Karpas-422 (cell line): ENCODE measurements at regions not wholly inside any gene's neighbourhood (a gene's known extent, or its start where the extent isn't known, plus 50 kb on each side); places are given as distances from the start of the nearest gene placed in this dataset.

ENCODE experiments used
- DNase-seq: peaks from one replicate; pipeline ENCODE4 v3.0.0-alpha.2; 2015
- H2AFZ ChIP-seq: fragments of 200-600 bp; sonication (generic); 2 replicates; pipeline ENCODE4 v1.6.1; 2014; ENCODE audit warnings: antibody characterized with exemption, low read length, mixed read lengths
- H3K27ac ChIP-seq: fragments of 200-600 bp; sonication (generic); 2 replicates; pipeline ENCODE4 v1.5.1; 2014; ENCODE audit warnings: mild to moderate bottlenecking, low read length, moderate library complexity
- H3K27me3 ChIP-seq: fragments of 200-600 bp; sonication (generic); 2 replicates; pipeline ENCODE4 v1.6.1; 2014; ENCODE audit warnings: low read length, mixed read lengths
- H3K36me3 ChIP-seq: fragments of 200-600 bp; sonication (generic); 2 replicates; pipeline ENCODE4 v1.6.1; 2014; ENCODE audit warnings: low read length, mixed read lengths; ENCODE audit not compliant: insufficient read depth
- H3K4me1 ChIP-seq: fragments of 200-600 bp; sonication (generic); 2 replicates; pipeline ENCODE4 v1.6.1; 2014; ENCODE audit warnings: mild to moderate bottlenecking, low read length, mixed read lengths
- H3K4me2 ChIP-seq: fragments of 200-600 bp; sonication (generic); 2 replicates; pipeline ENCODE4 v1.6.1; 2014; ENCODE audit warnings: low read length, low read depth, mild to moderate bottlenecking; ENCODE audit not compliant: poor library complexity, severe bottlenecking
- H3K4me3 ChIP-seq: fragments of 200-600 bp; sonication (generic); 2 replicates; pipeline ENCODE4 v1.5.1; 2014; ENCODE audit warnings: mild to moderate bottlenecking, antibody characterized with exemption, low read length, mixed read lengths
- H3K79me2 ChIP-seq: fragments of 200-600 bp; sonication (generic); 2 replicates; pipeline ENCODE4 v1.6.1; 2014; ENCODE audit warnings: mild to moderate bottlenecking, low read length, mixed read lengths
- H3K9ac ChIP-seq: fragments of 200-600 bp; sonication (generic); 2 replicates; pipeline ENCODE4 v1.6.0; 2014; ENCODE audit warnings: low read length
- H3K9me2 ChIP-seq: fragments of 200-600 bp; sonication (generic), shearing (Covaris generic); replicated peaks from 2 replicates; pipeline ENCODE4 v1.6.0; 2014; ENCODE audit warnings: mild to moderate bottlenecking, low read length, moderate library complexity; ENCODE audit not compliant: insufficient read depth
- H3K9me3 ChIP-seq: fragments of 300-700, 200-600 bp; sonication (generic); 2 replicates; pipeline ENCODE4 v1.6.1; 2014; ENCODE audit warnings: low read length, mixed read lengths
- H4K20me1 ChIP-seq: fragments of 200-600 bp; sonication (generic); 2 replicates; pipeline ENCODE4 v1.6.1; 2014; ENCODE audit warnings: mild to moderate bottlenecking, antibody characterized with exemption, low read length, low read depth; ENCODE audit not compliant: insufficient read depth

- no peaks in the 10 kb centered on the region for H3K9me3 ChIP-seq
- DNase-seq = no peak
- no peak overlapping the region for H3K9ac ChIP-seq
- no peak overlapping the region for H3K4me3 ChIP-seq
- no peaks in the 10 kb centered on the region for H3K4me1 ChIP-seq
- H3K36me3 ChIP-seq = no peaks in the 10 kb centered on the region
- no peaks in the 10 kb centered on the region; the same call in 1 of the 2 replicates for H3K27me3 ChIP-seq
- no peaks in the 10 kb centered on the region for H3K79me2 ChIP-seq
- no peaks in the 10 kb centered on the region for H3K9me2 ChIP-seq
- H4K20me1 ChIP-seq = no peaks in the 10 kb centered on the region
- no peak overlapping the region for H3K4me2 ChIP-seq
- H2AFZ ChIP-seq = no peak overlapping the region
- H3K27ac ChIP-seq = no peak overlapping the region
These were observed 274.6 kb upstream of the DPP10 start for GRCh38 chr2:114167799-114168198.

GRCh38 chr2:114170070-114170469, 272.4 kb upstream of the DPP10 start:
- no peak for DNase-seq
- H3K4me1 ChIP-seq = no peaks in the 10 kb centered on the region
- H2AFZ ChIP-seq = no peak overlapping the region
- no peak overlapping the region for H3K27ac ChIP-seq
- no peaks in the 10 kb centered on the region for H4K20me1 ChIP-seq
- no peaks in the 10 kb centered on the region for H3K9me2 ChIP-seq
- H3K79me2 ChIP-seq = no peaks in the 10 kb centered on the region
- no peak overlapping the region for H3K4me3 ChIP-seq
- no peaks in the 10 kb centered on the region for H3K36me3 ChIP-seq
- H3K9ac ChIP-seq = no peak overlapping the region
- no peaks in the 10 kb centered on the region; the same call in 1 of the 2 replicates for H3K27me3 ChIP-seq
- H3K9me3 ChIP-seq = no peaks in the 10 kb centered on the region
- H3K4me2 ChIP-seq = no peak overlapping the region

- no peaks in the 10 kb centered on the region for H3K9me3 ChIP-seq
- H3K9me2 ChIP-seq = no peaks in the 10 kb centered on the region
- H3K4me3 ChIP-seq = no peak overlapping the region
- no peaks in the 10 kb centered on the region for H3K36me3 ChIP-seq
- no peak overlapping the region for H3K4me2 ChIP-seq
- H4K20me1 ChIP-seq = no peaks in the 10 kb centered on the region
- no peaks in the 10 kb centered on the region for H3K79me2 ChIP-seq
- no peaks in the 10 kb centered on the region for H3K27me3 ChIP-seq
- no peak overlapping the region for H3K27ac ChIP-seq
- DNase-seq = no peak
- no peak overlapping the region for H3K9ac ChIP-seq
- no peak overlapping the region for H2AFZ ChIP-seq
- no peaks in the 10 kb centered on the region for H3K4me1 ChIP-seq
These were observed 266.9 kb upstream of the DPP10 start for GRCh38 chr2:114175507-114175906.

GRCh38 chr2:114185501-114185900, 256.9 kb upstream of the DPP10 start:
- H4K20me1 ChIP-seq = no peaks in the 10 kb centered on the region
- no peak overlapping the region for H3K9ac ChIP-seq
- H3K4me3 ChIP-seq = no peak overlapping the region
- H3K9me2 ChIP-seq = no peaks in the 10 kb centered on the region
- no peaks in the 10 kb centered on the region for H3K4me1 ChIP-seq
- no peak for DNase-seq
- H3K27me3 ChIP-seq = no peaks in the 10 kb centered on the region
- no peak overlapping the region for H3K4me2 ChIP-seq
- no peaks in the 10 kb centered on the region for H3K79me2 ChIP-seq
- H3K9me3 ChIP-seq = no peaks in the 10 kb centered on the region
- no peaks in the 10 kb centered on the region for H3K36me3 ChIP-seq
- no peak overlapping the region for H3K27ac ChIP-seq
- no peak overlapping the region for H2AFZ ChIP-seq

GRCh38 chr2:114192362-114192761, 250.1 kb upstream of the DPP10 start:
- Histone ChIP-seq H3K4me2 (no peak overlapping the region), H3K27me3 (no peaks in the 10 kb centered on the region), H3K36me3 (no peaks in the 10 kb centered on the region), H3K9me2 (no peaks in the 10 kb centered on the region), H3K27ac (no peak overlapping the region), H3K4me3 (no peak overlapping the region), H3K9ac (no peak overlapping the region), H4K20me1 (no peaks in the 10 kb centered on the region), H3K79me2 (no peaks in the 10 kb centered on the region), H2AFZ (no peak overlapping the region), H3K4me1 (no peaks in the 10 kb centered on the region), H3K9me3 (no peaks in the 10 kb centered on the region)
- DNase-seq = no peak

- Histone ChIP-seq H3K9ac (no peak overlapping the region), H3K4me3 (no peak overlapping the region), H3K79me2 (no peaks in the 10 kb centered on the region), H3K4me2 (no peak overlapping the region), H3K9me2 (no peaks in the 10 kb centered on the region), H3K36me3 (no peaks in the 10 kb centered on the region), H3K4me1 (no peaks in the 10 kb centered on the region), H3K27me3 (no peaks in the 10 kb centered on the region), H2AFZ (no peak overlapping the region), H4K20me1 (no peaks in the 10 kb centered on the region), H3K27ac (no peak overlapping the region), H3K9me3 (no peaks in the 10 kb centered on the region)
- DNase-seq = peak; percentile 49
These were observed 240.7 kb upstream of the DPP10 start for GRCh38 chr2:114201781-114202180.

- Histone ChIP-seq H3K4me1 (no peaks in the 10 kb centered on the region), H3K9ac (no peak overlapping the region), H4K20me1 (no peaks in the 10 kb centered on the region), H3K4me2 (no peak overlapping the region), H2AFZ (no peak overlapping the region), H3K27me3 (no peaks in the 10 kb centered on the region), H3K79me2 (no peaks in the 10 kb centered on the region), H3K36me3 (no peaks in the 10 kb centered on the region), H3K9me3 (no peaks in the 10 kb centered on the region), H3K27ac (no peak overlapping the region), H3K9me2 (no peaks in the 10 kb centered on the region), H3K4me3 (no peak overlapping the region)
- DNase-seq = no peak
These were observed 238.8 kb upstream of the DPP10 start for GRCh38 chr2:114203679-114204078.

GRCh38 chr2:114213808-114214207, 228.6 kb upstream of the DPP10 start:
- no peak overlapping the region for H3K4me2 ChIP-seq
- H3K4me3 ChIP-seq = no peak overlapping the region
- H3K27me3 ChIP-seq = no peaks in the 10 kb centered on the region
- no peaks in the 10 kb centered on the region for H3K79me2 ChIP-seq
- no peaks in the 10 kb centered on the region for H3K9me2 ChIP-seq
- no peak overlapping the region for H2AFZ ChIP-seq
- H3K27ac ChIP-seq = no peak overlapping the region
- no peak for DNase-seq
- no peak overlapping the region for H3K9ac ChIP-seq
- no peaks in the 10 kb centered on the region for H3K9me3 ChIP-seq
- no peaks in the 10 kb centered on the region for H3K4me1 ChIP-seq
- H3K36me3 ChIP-seq = no peaks in the 10 kb centered on the region
- H4K20me1 ChIP-seq = no peaks in the 10 kb centered on the region

- no peak overlapping the region for H3K4me2 ChIP-seq
- no peaks in the 10 kb centered on the region for H3K36me3 ChIP-seq
- no peaks in the 10 kb centered on the region for H3K27me3 ChIP-seq
- H3K4me1 ChIP-seq = no peaks in the 10 kb centered on the region
- no peak overlapping the region for H2AFZ ChIP-seq
- no peak overlapping the region for H3K4me3 ChIP-seq
- DNase-seq = no peak
- no peak overlapping the region for H3K9ac ChIP-seq
- H3K9me3 ChIP-seq = no peaks in the 10 kb centered on the region
- H4K20me1 ChIP-seq = no peaks in the 10 kb centered on the region
- no peaks in the 10 kb centered on the region for H3K79me2 ChIP-seq
- H3K27ac ChIP-seq = no peak overlapping the region
- H3K9me2 ChIP-seq = no peaks in the 10 kb centered on the region
These were observed 224.1 kb upstream of the DPP10 start for GRCh38 chr2:114218383-114218782.
